GM19023 (cell line): ENCODE measurements at regions not wholly inside any gene's neighbourhood (a gene's known extent, or its start where the extent isn't known, plus 50 kb on each side); places are given as distances from the start of the nearest gene placed in this dataset.
"Not testable (repeated sequence)": the region's sequence is repeated elsewhere in the genome, so short reads cannot be mapped to it uniquely, and the experiment has no call there.

Experiments used
- ATAC-seq: cut with Tn5 transposase; IDR thresholded peaks from one replicate; pipeline ENCODE4 v1.9.1; 2021; ENCODE audit warnings: mild to moderate bottlenecking, moderate library complexity; ENCODE audit not compliant: unreplicated experiment

GRCh38 chr12:74071182-74071581 lies 466.5 kb upstream of the ATXN7L3B start:
- ATAC-seq, result no peak

GRCh38 chr12:74076918-74077317 lies 460.7 kb upstream of the ATXN7L3B start:
- ATAC-seq, result no peak

GRCh38 chr12:74105434-74105833 lies 432.2 kb upstream of the ATXN7L3B start:
- ATAC-seq, result no peak

- ATAC-seq, result no peak
Measured at GRCh38 chr12:74108729-74109128, 428.9 kb upstream of the ATXN7L3B start.

GRCh38 chr12:74111688-74112360 lies 425.8 kb upstream of the ATXN7L3B start:
- ATAC-seq, result no peak

- no peak for ATAC-seq
Measured at GRCh38 chr12:74119811-74120362, 417.7 kb upstream of the ATXN7L3B start.

GRCh38 chr12:74120644-74121043 lies 417.0 kb upstream of the ATXN7L3B start:
- no peak for ATAC-seq

- no peak for ATAC-seq
Measured at GRCh38 chr12:74129702-74130101, 407.9 kb upstream of the ATXN7L3B start.

- ATAC-seq, result no peak
Measured at GRCh38 chr12:74144396-74144795, 393.2 kb upstream of the ATXN7L3B start.

GRCh38 chr12:74145328-74145727 lies 392.3 kb upstream of the ATXN7L3B start:
- no peak for ATAC-seq

GRCh38 chr12:74148849-74149248 lies 388.8 kb upstream of the ATXN7L3B start:
- no peak for ATAC-seq

GRCh38 chr12:74152370-74152769 lies 385.3 kb upstream of the ATXN7L3B start:
- no peak for ATAC-seq

- ATAC-seq, result no peak
Measured at GRCh38 chr12:74166096-74166495, 371.5 kb upstream of the ATXN7L3B start.

- ATAC-seq, result no peak
Measured at GRCh38 chr12:74169607-74170006, 368.0 kb upstream of the ATXN7L3B start.

- no peak for ATAC-seq
Measured at GRCh38 chr12:74170645-74171477, 366.8 kb upstream of the ATXN7L3B start.

- ATAC-seq, result no peak
Measured at GRCh38 chr12:74171478-74171909, 366.1 kb upstream of the ATXN7L3B start.

GRCh38 chr12:74174961-74175360 lies 362.7 kb upstream of the ATXN7L3B start:
- ATAC-seq, result not testable (repeated sequence)

- no peak for ATAC-seq
Measured at GRCh38 chr12:74185360-74185759, 352.3 kb upstream of the ATXN7L3B start.

GRCh38 chr12:74193191-74193590 lies 344.4 kb upstream of the ATXN7L3B start:
- ATAC-seq, result no peak

GRCh38 chr12:74204236-74204635 lies 333.4 kb upstream of the ATXN7L3B start:
- no peak for ATAC-seq

- ATAC-seq, result no peak
Measured at GRCh38 chr12:74227846-74228545, 309.6 kb upstream of the ATXN7L3B start.
